BJ (cell line): ENCODE measurements at regions not wholly inside any gene's neighbourhood (a gene's known extent, or its start where the extent isn't known, plus 50 kb on each side); places are given as distances from the start of the nearest gene placed in this dataset.

Experiments
- CTCF ChIA-PET: fragments of 350-600 bp; formaldehyde crosslinking; extraction: SDS; loops from one replicate; lab custom pipeline; 2021; ENCODE audit warnings: antibody characterized with exemption, inconsistent platforms; lab: Yijun Ruan, JAX
- POLR2A ChIA-PET: fragments of 300-600 bp; sonication (Branson Sonifier 250); formaldehyde crosslinking; extraction: SDS; loops from one replicate; lab custom pipeline; 2021; ENCODE audit warnings: antibody characterized with exemption; lab: Charles Lee
- DNase-seq: peaks from one replicate; pipeline ENCODE4 v3.0.0-alpha.2; 2011; ENCODE audit warnings: low read depth
- H3K27me3 ChIP-seq: 2 replicates; pipeline ENCODE4 v1.6.0; 2011; ENCODE audit warnings: low read length; ENCODE audit not compliant: control insufficient read depth, insufficient read depth
- H3K36me3 ChIP-seq: 2 replicates; pipeline ENCODE4 v1.5.1; 2011; ENCODE audit warnings: low read length; ENCODE audit not compliant: control insufficient read depth, insufficient read depth
- H3K4me3 ChIP-seq: 2 replicates; pipeline ENCODE4 v1.5.1; 2011; ENCODE audit warnings: low read depth, mild to moderate bottlenecking, control low read depth, low read length
- TF ChIP-seq, protein P1 (sequence below): IDR thresholded peaks from 2 replicates; pipeline ENCODE4 v1.5.1; 2011; ENCODE audit warnings: low read depth, mild to moderate bottlenecking, control low read depth, inconsistent platforms, low read length, moderate library complexity; ENCODE audit not compliant: insufficient read depth

DNA sequence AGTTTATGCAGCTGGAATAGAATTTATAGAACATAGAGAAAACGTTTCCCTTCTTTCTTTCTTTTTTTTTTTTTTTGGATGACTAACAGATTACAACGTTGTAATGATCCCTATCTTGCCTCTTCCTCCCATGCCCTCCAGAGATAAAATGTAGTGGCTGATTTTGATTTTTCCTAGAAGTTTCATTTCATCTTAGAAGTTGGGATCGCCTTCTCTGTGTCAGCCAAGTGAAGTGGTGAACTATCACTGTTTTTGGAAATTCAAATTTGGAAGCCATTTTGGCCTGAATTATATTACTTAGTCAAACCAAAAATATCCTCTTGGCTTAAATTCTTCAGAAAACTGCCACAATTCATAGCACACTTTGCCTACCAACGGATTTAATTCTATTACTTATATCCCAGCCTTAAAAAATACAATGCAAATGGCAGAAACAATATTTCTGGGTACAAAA lies 1025.5 kb upstream of the NR2F2 start:
- ChIA-PET CTCF (interaction anchor here (0.7 to 1.6 kb wide), 6 partner anchors 10 to 165 kb away, joined by 3 to 4 read pairs (median 3); no protein-coding TSS in a partner anchor), POLR2A (interaction anchor here (0.8 kb wide), 1 partner anchor 19 kb away, joined by 4 read pairs; no protein-coding TSS in a partner anchor)
- Histone ChIP-seq H3K4me3 (no peak overlapping the region), H3K27me3 (no peaks in the 10 kb centered on the region), H3K36me3 (no peaks in the 10 kb centered on the region)
- DNase-seq, result no peak
- TF ChIP-seq, protein P1, sequence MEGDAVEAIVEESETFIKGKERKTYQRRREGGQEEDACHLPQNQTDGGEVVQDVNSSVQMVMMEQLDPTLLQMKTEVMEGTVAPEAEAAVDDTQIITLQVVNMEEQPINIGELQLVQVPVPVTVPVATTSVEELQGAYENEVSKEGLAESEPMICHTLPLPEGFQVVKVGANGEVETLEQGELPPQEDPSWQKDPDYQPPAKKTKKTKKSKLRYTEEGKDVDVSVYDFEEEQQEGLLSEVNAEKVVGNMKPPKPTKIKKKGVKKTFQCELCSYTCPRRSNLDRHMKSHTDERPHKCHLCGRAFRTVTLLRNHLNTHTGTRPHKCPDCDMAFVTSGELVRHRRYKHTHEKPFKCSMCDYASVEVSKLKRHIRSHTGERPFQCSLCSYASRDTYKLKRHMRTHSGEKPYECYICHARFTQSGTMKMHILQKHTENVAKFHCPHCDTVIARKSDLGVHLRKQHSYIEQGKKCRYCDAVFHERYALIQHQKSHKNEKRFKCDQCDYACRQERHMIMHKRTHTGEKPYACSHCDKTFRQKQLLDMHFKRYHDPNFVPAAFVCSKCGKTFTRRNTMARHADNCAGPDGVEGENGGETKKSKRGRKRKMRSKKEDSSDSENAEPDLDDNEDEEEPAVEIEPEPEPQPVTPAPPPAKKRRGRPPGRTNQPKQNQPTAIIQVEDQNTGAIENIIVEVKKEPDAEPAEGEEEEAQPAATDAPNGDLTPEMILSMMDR, result no peak

DNA sequence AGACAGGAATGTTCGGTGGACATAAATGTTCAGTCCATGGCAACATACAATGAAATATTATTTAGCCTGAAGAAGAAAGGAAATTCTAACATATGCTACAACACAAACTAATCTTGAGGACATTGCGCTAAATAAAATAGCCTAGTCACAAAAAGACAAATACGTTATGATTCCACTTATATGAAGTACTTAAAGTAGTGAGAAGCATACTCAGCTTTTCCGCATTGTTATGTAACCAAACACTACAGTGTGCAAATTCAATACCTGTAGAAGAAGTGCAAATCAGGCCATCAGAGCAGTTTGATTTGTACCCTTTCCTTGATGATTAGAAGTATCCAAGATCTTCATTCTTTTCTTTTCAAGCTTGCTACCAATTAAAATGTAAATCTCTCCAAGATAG lies 1023.4 kb upstream of the NR2F2 start:
- H3K27me3 ChIP-seq, result no peaks in the 10 kb centered on the region
- H3K36me3 ChIP-seq, result no peaks in the 10 kb centered on the region
- DNase-seq, result no peak
- ChIA-PET POLR2A (no interaction called here), CTCF (interaction anchor here (1.1 kb wide), 1 partner anchor 13 kb away, joined by 4 read pairs; no protein-coding TSS in a partner anchor)
- H3K4me3 ChIP-seq, result no peak overlapping the region
- TF ChIP-seq, protein P1, result no peak

DNA sequence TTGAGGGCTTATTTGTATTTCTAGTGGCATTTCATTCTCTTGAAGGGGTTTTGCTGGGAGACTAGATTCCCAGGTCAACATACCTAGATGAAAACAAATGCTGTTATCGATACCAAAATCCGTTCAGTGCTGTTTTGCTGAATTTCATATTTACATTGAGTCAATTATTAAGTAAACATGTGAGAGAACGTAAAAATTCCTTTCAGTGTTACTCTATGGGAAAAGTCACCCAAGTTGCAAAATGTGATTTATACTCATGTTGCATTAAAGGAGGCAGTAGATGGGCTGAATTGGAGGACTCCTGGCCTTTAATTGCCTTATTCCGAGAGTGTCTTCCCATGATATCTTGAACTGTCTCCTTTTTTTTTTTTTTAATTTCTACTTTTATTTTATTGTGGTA lies 1011.3 kb upstream of the NR2F2 start:
- ChIA-PET CTCF (interaction anchor here (1.2 kb wide), 1 partner anchor 27 kb away, joined by 4 read pairs; no protein-coding TSS in a partner anchor), POLR2A (no interaction called here)
- DNase-seq, result no peak
- no peaks in the 10 kb centered on the region for H3K27me3 ChIP-seq
- H3K36me3 ChIP-seq, result no peaks in the 10 kb centered on the region; the same call in 1 of the 2 replicates
- no peak overlapping the region for H3K4me3 ChIP-seq
- TF ChIP-seq, protein P1, result no peak

DNA sequence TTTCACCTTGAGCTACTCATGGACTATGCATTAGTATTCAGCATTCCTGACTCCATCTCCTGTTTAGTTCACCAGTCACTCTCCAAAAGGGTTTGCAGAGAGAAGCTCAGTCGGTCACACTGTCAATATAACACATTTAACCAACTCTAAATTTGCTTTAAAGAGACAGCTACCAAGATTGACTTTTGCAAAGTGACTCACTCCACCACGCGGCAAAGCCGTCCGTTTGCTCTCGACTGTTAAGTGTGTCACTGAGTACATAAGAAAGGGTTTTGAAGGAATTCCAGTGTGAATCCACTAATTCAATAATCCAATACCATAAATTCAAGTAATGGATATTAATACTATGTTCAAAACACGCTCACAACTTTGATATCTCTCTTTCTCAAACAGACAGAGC lies 1006.7 kb upstream of the NR2F2 start:
- POLR2A ChIA-PET, result interaction anchor here (0.9 kb wide), 1 partner anchor 19 kb away, joined by 4 read pairs; no protein-coding TSS in a partner anchor
- DNase-seq, result no peak
- CTCF ChIA-PET, result interaction anchor here (1.5 kb wide), 1 partner anchor 9 kb away, joined by 5 read pairs; no protein-coding TSS in a partner anchor
- H3K27me3 ChIP-seq, result peaks cover 4% of the 10 kb centered on the region
- H3K4me3 ChIP-seq, result no peak overlapping the region
- no peaks in the 10 kb centered on the region for H3K36me3 ChIP-seq
- TF ChIP-seq, protein P1, result no peak

DNA sequence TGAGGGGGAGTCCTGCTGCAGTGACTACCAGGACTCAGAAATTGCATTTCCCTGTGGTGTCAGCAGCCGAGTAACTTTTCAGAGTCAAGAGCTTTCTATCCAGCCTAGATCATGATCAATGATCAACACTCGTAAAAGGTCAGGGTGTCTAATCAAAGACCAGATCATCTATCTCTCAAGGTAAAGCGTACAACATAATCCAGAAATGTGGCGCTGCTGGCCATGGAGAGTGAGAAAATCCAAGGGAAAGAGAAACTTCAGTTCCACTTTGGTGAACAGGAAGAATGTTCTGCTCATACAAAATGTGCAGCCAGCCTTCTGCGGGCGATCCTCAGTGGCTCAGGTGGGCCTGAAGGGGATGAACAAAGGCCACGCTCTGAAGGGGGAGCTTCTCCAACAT lies 1005.8 kb upstream of the NR2F2 start:
- Histone ChIP-seq H3K4me3 (no peak overlapping the region), H3K36me3 (no peaks in the 10 kb centered on the region), H3K27me3 (peaks cover 4% of the 10 kb centered on the region)
- TF ChIP-seq, protein P1, result no peak
- POLR2A ChIA-PET, result no interaction called here
- CTCF ChIA-PET, result interaction anchor here (1.5 kb wide), 1 partner anchor 10 kb away, joined by 5 read pairs; no protein-coding TSS in a partner anchor
- no peak for DNase-seq
